DND-41 (cell line): ENCODE measurements at regions not wholly inside any gene's neighbourhood (a gene's known extent, or its start where the extent isn't known, plus 50 kb on each side); places are given as distances from the start of the nearest gene placed in this dataset.

Experiments used
- CTCF ChIP-seq: IDR thresholded peaks from 2 replicates; pipeline ENCODE4 v1.5.1; 2012; ENCODE audit warnings: borderline replicate concordance, low read length, moderate library complexity, mild to moderate bottlenecking; ENCODE audit not compliant: poor library complexity, severe bottlenecking; ENCODE audit errors: extremely low read depth
- EZH2 ChIP-seq: IDR thresholded peaks from 3 replicates; pipeline ENCODE4 v1.6.1; 2012; ENCODE audit warnings: borderline replicate concordance, low read depth, mild to moderate bottlenecking, moderate library complexity, low read length, inconsistent platforms; ENCODE audit not compliant: severe bottlenecking

DNA sequence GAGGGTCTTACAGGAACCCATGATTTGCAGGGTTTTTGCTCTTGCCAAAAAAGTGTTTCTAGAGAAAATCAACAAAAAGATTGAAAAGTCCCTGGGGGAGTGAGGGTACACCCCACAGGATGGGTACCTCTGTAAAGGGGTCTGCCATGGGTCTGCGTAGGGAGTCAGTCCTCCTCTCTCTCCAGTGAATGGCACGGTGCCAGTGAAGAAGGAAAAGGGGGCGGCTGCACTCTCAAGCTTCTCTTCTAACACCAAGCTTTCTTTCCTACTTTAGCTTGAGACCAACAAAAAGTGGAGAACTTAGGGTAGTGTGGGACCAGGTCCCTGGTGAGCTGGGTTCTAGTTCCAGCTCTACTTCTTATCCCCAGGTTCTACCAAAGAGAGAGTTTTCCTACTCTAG, 87.4 kb downstream of the GLUL start:
- no peak for TF ChIP-seq EZH2
- no peak for TF ChIP-seq CTCF
